ENCODE measurements at regions not wholly inside any gene's neighbourhood (a gene's known extent, or its start where the extent isn't known, plus 50 kb on each side); places are given as distances from the start of the nearest gene placed in this dataset.

DNA sequence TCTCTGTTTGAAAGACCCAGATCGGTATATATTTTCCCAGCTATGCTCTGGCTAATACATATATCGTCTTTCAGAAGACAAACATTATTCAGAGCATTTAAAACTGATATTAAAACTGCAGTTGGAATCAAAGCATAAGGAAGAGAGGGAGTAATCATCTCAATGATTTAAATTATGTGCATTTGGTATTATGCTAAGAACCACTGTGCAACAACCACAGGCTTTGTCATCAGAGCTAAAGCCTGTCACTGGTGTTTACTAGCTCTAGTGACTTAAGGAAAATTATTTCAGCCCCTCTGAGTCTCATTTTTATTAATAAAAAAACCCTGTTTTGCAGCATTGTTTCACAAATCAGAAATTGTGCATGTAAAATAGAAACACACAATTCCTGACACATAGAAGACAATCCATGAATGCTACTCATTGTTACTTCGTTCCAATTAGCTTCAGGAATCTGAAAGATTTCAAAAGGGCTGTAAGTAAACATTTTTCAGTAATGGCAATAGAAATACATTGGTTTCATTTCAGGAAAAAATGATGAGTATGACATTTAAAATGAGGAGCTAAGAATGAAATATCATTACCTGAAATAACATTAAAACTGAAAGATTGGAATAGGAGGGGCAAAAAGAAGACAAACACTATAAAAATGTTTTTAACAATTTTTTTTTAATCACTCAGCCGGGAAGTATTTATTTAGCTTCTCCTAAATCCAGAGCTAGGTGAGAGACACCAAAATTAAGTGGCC is 136.5 kb upstream of the ADAMTS18 start:
- TF ChIP-seq, protein P1, sequence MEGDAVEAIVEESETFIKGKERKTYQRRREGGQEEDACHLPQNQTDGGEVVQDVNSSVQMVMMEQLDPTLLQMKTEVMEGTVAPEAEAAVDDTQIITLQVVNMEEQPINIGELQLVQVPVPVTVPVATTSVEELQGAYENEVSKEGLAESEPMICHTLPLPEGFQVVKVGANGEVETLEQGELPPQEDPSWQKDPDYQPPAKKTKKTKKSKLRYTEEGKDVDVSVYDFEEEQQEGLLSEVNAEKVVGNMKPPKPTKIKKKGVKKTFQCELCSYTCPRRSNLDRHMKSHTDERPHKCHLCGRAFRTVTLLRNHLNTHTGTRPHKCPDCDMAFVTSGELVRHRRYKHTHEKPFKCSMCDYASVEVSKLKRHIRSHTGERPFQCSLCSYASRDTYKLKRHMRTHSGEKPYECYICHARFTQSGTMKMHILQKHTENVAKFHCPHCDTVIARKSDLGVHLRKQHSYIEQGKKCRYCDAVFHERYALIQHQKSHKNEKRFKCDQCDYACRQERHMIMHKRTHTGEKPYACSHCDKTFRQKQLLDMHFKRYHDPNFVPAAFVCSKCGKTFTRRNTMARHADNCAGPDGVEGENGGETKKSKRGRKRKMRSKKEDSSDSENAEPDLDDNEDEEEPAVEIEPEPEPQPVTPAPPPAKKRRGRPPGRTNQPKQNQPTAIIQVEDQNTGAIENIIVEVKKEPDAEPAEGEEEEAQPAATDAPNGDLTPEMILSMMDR (IDR thresholded peaks at IDR 0.05), result no peak
- no peak for TF ChIP-seq POLR2A (IDR thresholded peaks at IDR 0.05)

Data from Peyer's patch (tissue), 4 donors.